Activated CD4-positive, alpha-beta T cell treated with anti-CD3 and anti-CD28 coated beads, Interleukin-2, amount 10 ng/mL, durations not matched to agents 7 days and 5 days (primary cell): ENCODE measurements at regions not wholly inside any gene's neighbourhood (a gene's known extent, or its start where the extent isn't known, plus 50 kb on each side); places are given as distances from the start of the nearest gene placed in this dataset.
"Not testable (repeated sequence)": the region's sequence is repeated elsewhere in the genome, so short reads cannot be mapped to it uniquely, and the experiment has no call there.

Experiments
- CTCF ChIA-PET: fragments of 350-600 bp; sonication (Branson Sonifier 250); formaldehyde crosslinking; loops from one replicate; lab custom pipeline; 2021; ENCODE audit warnings: antibody characterized with exemption; lab: Charles Lee
- POLR2A ChIA-PET: fragments of 350-600 bp; sonication (Branson Sonifier 250); formaldehyde crosslinking; loops from one replicate; lab custom pipeline; 2021; ENCODE audit warnings: antibody characterized with exemption; lab: Charles Lee
- DNase-seq: peaks from one replicate; pipeline ENCODE4 v3.0.0-alpha.2; 2020
- H3K27ac Mint-ChIP-seq: one replicate; pipeline ENCODE4 v1.8.0; 2021; ENCODE audit warnings: mild to moderate bottlenecking, moderate library complexity, mixed read lengths
- H3K27me3 Mint-ChIP-seq: one replicate; pipeline ENCODE4 v1.8.0; 2021; ENCODE audit warnings: mixed read lengths
- H3K36me3 Mint-ChIP-seq: one replicate; pipeline ENCODE4 v1.8.0; 2021; ENCODE audit warnings: low read depth, mixed read lengths
- H3K4me1 Mint-ChIP-seq: one replicate; pipeline ENCODE4 v1.8.0; 2021; ENCODE audit warnings: mixed read lengths
- H3K4me3 Mint-ChIP-seq: one replicate; pipeline ENCODE4 v1.8.0; 2021; ENCODE audit warnings: mild to moderate bottlenecking, moderate library complexity, mixed read lengths
- H3K9me3 Mint-ChIP-seq: one replicate; pipeline ENCODE4 v1.8.0; 2021; ENCODE audit warnings: mixed read lengths

DNA sequence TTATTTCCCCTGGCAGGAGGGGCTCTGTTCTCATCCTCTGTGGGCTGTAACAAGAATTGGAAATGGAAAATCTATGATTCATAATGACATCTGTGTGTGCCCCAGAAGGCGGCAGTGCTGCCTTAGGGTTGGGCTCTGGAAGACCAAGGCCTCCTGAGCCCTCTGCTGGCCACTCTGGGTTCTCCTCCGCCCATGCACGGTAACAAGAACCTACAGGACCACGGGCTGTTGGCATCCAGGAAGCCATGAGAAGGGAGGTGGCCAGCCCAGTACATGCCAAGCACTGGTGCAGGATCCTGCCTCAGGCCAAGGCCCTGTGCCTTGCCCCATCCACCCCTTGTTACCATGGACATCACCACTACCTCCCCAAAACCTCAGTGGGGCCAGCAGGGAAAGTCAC lies 454.2 kb downstream of the TP53TG3F start:
- DNase-seq, H3K4me1 Mint-ChIP-seq, CTCF ChIA-PET, H3K9me3 Mint-ChIP-seq, H3K36me3 Mint-ChIP-seq, POLR2A ChIA-PET, H3K27ac Mint-ChIP-seq, H3K27me3 Mint-ChIP-seq, H3K4me3 Mint-ChIP-seq: not testable (repeated sequence)

DNA sequence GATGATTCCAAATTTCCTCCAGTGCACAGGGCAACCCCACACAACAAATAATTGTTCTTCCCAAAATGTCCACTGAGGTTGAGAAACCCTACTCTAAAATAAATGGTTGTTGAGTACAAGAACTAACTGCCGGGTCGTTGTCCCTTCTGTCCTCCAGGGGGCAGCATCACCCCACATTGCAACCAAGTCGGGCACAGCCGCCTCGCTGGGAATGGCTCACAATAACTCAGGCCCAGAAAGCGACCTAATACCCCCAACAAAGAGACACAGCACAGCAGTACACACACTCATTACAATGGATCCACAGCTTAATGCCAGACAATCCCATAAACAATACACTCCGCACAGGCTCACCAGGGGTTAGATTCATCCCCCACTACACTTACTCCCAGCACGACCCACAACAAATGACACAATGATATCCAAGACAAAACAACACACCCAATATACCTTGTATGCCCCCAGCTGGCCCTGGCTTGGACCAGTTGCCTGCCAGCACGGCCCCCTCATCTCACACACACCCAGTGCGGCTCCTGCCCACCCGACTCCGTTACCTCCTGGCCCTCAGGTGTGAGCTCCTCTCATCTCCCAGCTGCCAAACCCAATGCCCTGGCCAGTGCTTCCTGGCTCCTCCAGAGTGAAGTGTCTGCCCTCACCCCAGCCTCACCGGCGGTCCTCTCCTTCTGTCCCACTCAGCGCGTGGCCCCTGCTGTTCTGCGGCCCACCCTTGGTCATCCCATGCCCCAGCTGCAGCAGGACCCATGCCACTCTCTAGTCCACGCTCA lies 461.5 kb downstream of the TP53TG3F start:
- DNase-seq, CTCF ChIA-PET, H3K36me3 Mint-ChIP-seq: not testable (repeated sequence)

DNA sequence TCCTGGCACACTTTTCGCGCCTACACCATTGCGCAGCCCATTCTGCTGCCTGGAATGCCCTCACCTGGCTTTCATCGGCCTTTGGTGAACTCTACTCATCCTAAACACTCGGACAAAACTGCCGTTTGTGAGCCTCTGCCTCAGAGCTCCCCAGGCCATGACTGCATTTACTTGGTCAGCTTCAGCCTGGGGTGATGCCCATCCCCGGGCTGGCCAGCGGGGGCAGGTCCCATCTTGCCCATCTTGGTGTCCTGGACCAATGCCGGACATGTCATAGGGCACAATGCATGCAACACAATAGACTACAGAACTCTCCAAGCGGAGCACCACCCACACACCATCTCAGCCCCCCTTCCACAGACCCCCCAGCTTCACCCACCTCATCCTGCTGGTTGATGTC lies 463.5 kb downstream of the TP53TG3F start:
- H3K27me3 Mint-ChIP-seq = not testable (repeated sequence)

More for the DNA sequence above, 461.5 kb downstream of the TP53TG3F start:
- H3K4me3 Mint-ChIP-seq, H3K27ac Mint-ChIP-seq, H3K4me1 Mint-ChIP-seq, H3K9me3 Mint-ChIP-seq, H3K27me3 Mint-ChIP-seq, POLR2A ChIA-PET: not testable (repeated sequence)

DNA sequence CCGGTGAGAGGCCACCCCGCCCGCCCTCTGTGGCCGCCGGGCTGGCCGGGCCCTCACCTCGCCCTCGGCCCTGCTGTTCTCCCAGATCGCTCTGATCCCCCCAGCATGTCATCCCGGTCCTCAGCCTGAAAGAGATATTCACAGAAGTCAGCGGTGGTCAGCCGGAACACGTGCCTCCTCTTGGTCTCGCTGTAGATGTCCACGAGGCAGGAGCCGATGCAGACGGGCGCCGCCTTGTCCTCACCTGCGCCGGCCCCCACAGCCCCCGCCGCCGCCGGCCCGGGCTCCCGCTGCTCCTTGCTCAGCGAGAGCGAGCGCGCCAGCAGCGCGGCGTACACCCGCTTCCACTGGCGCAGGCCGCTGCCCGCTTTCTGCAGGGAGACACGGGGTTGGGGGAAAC lies 468.6 kb downstream of the TP53TG3F start:
- H3K27me3 Mint-ChIP-seq, H3K4me1 Mint-ChIP-seq, DNase-seq, H3K36me3 Mint-ChIP-seq, H3K27ac Mint-ChIP-seq, CTCF ChIA-PET, H3K9me3 Mint-ChIP-seq, H3K4me3 Mint-ChIP-seq, POLR2A ChIA-PET: not testable (repeated sequence)

More for the DNA sequence above, 463.5 kb downstream of the TP53TG3F start:
- H3K4me3 Mint-ChIP-seq, H3K27ac Mint-ChIP-seq, DNase-seq, POLR2A ChIA-PET, H3K9me3 Mint-ChIP-seq, CTCF ChIA-PET, H3K36me3 Mint-ChIP-seq, H3K4me1 Mint-ChIP-seq: not testable (repeated sequence)

DNA sequence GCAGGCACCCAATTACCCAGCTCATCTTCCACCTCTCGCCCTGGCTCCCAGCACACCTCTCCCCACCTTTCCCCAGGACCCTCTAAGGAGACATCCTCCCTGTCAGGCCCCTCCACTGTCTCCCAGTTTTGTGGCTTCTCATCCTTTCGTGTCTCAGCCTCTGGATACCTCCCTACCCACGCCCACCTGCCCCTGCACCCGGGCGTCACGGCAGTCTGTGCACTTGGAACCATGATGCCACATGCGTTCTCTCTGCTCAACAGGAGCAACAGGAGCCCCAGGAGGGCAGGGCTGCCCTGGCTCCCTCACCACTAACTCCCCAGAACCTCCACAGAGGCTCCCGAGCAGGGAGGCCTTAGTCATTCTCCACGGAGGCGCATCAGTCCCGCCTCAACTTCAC lies 472.8 kb downstream of the TP53TG3F start:
- CTCF ChIA-PET, POLR2A ChIA-PET, H3K4me3 Mint-ChIP-seq, DNase-seq, H3K9me3 Mint-ChIP-seq, H3K4me1 Mint-ChIP-seq, H3K27me3 Mint-ChIP-seq, H3K36me3 Mint-ChIP-seq, H3K27ac Mint-ChIP-seq: not testable (repeated sequence)

DNA sequence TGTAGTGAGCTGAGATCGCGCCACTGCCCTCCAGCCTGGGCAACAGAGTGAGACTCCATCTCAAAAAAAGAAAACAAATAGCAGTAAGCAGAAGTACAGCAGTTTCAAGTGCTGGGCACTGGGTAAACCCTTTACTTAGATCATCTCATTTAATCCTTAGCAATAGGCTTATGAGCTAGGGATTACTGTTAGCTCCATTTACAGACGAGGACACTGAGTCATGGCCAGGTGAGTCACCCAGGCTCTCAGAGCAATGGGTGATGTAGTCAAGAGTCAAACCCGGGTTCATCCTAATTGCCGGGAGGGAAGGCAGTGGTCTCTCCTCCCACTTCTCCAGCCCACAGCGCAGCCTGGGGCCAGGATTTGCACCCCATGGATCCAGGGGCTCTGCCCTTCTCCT lies 473.6 kb downstream of the TP53TG3F start:
- H3K4me3 Mint-ChIP-seq, H3K27ac Mint-ChIP-seq, POLR2A ChIA-PET, H3K4me1 Mint-ChIP-seq, H3K36me3 Mint-ChIP-seq, H3K27me3 Mint-ChIP-seq, DNase-seq, H3K9me3 Mint-ChIP-seq, CTCF ChIA-PET: not testable (repeated sequence)

DNA sequence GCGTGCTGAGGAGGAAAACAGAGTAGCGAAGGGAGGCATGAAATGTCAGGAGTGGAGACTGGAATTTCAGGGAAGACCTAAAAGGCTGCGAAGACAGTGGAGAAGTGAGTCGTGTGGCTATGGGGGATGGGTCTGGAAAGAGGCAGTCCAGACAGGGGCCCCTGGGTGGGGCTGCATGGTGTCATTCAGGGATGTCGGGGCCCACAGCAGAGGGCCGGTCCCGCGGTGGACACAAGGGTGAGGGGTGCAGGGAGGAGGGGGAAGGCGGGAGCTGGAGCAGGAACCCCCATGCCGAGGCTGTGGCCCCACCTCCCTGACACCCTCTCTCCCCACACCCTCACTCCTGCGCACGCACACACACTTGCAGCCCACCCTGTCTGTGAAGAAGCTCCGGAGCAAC lies 476.4 kb downstream of the TP53TG3F start:
- H3K9me3 Mint-ChIP-seq, H3K4me3 Mint-ChIP-seq, CTCF ChIA-PET, H3K27me3 Mint-ChIP-seq, DNase-seq, POLR2A ChIA-PET, H3K27ac Mint-ChIP-seq, H3K4me1 Mint-ChIP-seq, H3K36me3 Mint-ChIP-seq: not testable (repeated sequence)

DNA sequence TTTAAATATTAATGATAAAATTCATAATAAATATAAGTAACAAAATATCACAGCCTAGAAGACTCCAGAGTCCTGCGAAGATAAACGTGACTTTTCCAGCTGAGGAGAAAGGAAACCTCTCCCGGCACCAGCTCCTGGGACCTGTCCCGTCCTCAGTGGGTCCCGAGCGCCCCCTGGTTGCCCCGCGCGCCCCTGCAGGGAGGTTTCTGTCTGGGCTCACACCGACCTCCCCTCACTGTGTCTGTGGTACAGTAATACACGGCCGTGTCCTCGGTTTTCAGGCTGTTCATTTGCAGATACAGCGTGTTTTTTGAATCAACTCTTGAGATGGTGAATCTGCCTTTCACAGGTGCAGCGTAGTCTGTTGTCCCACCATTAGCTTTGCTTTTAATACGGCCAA lies 478.7 kb downstream of the TP53TG3F start:
- H3K4me1 Mint-ChIP-seq, H3K27ac Mint-ChIP-seq, H3K4me3 Mint-ChIP-seq, H3K9me3 Mint-ChIP-seq, POLR2A ChIA-PET, CTCF ChIA-PET, H3K36me3 Mint-ChIP-seq, DNase-seq, H3K27me3 Mint-ChIP-seq: not testable (repeated sequence)

DNA sequence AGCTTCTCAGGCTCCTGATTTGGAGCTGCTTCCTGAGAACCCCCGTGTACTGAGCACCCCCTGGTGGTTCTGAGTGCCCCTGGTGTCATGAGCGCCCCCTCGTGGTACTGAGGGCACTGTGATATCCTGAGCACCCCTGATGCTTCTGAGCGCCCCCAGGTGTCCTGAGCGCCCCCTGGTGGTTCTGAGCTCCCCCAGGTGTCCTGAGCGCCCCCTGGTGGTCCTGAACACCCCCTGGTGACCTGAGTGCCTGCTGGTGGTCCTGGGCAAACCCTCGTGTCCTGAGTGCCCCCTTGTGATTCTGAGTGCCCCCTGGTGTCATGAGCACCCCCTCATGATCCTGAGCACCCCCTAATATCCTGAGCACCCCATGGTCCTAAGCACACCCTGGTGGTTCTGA lies 502.1 kb downstream of the TP53TG3F start:
- not testable (repeated sequence) for H3K4me3 Mint-ChIP-seq

DNA sequence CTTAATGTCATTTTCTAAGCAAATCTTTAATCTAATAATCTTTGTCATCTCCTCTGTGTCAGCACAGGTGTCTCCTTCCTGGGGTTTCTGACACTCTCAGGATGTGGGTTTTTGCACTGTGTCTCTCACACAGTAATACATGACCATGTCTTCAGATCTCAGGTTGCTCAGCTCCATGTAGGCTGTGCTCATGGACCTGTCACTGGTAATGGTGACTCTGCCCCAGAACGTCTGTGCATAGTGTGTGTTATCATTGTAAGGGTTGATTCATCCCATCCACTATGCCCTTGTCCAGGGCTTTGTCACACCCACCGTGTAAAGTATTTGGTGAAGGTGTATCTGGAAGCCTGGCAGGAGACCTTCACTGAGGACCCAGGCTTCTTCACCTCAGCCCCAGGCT lies 506.1 kb downstream of the TP53TG3F start:
- DNase-seq, H3K9me3 Mint-ChIP-seq, H3K4me3 Mint-ChIP-seq, H3K36me3 Mint-ChIP-seq, POLR2A ChIA-PET, H3K4me1 Mint-ChIP-seq, H3K27ac Mint-ChIP-seq, CTCF ChIA-PET, H3K27me3 Mint-ChIP-seq: not testable (repeated sequence)

More for the DNA sequence above, 502.1 kb downstream of the TP53TG3F start:
- H3K36me3 Mint-ChIP-seq, H3K4me1 Mint-ChIP-seq, POLR2A ChIA-PET, H3K27ac Mint-ChIP-seq, H3K27me3 Mint-ChIP-seq, CTCF ChIA-PET, H3K9me3 Mint-ChIP-seq, DNase-seq: not testable (repeated sequence)

DNA sequence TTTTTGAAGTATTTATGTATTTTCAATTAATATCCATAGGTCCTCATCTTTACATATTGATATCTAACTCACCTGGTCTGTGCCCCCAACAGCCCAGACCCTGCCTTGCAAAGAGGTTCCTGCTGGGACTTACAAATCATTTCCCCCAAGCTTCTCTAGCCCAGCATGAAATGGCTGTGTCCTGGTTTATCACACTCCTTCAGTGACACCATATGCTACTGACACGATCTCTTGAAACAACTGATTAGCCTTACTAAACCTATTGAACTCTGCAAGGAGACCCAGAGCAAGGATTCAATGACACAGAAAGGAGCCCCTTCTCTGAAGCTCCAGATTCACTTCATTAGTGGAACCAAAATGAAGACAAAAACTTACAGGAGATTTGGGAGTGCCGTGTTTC lies 507.4 kb downstream of the TP53TG3F start:
- H3K27ac Mint-ChIP-seq, POLR2A ChIA-PET, H3K36me3 Mint-ChIP-seq, H3K9me3 Mint-ChIP-seq, DNase-seq, CTCF ChIA-PET, H3K4me3 Mint-ChIP-seq, H3K4me1 Mint-ChIP-seq, H3K27me3 Mint-ChIP-seq: not testable (repeated sequence)

DNA sequence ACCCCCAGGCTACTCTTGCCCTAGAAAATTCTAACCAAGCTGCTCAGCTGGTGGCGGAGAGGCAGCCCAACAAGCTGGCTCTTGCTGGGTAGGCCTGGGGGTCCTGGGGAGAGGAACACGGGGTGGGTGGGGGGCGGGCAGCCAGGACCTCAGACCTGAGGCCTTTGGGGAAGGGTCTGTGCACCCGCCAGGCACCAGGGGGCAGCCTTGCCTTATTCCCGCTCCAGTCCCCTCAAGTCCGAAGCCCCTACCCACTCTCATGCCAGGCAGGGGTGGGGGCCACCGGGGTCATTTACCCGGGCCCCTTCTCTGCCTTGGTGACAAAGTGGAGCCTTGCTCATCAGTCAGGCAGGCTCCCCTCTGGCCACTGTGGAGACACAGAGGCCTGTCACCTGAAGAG lies 515.1 kb downstream of the TP53TG3F start:
- H3K4me3 Mint-ChIP-seq, H3K9me3 Mint-ChIP-seq, CTCF ChIA-PET, H3K4me1 Mint-ChIP-seq, POLR2A ChIA-PET, DNase-seq, H3K27ac Mint-ChIP-seq, H3K36me3 Mint-ChIP-seq, H3K27me3 Mint-ChIP-seq: not testable (repeated sequence)

DNA sequence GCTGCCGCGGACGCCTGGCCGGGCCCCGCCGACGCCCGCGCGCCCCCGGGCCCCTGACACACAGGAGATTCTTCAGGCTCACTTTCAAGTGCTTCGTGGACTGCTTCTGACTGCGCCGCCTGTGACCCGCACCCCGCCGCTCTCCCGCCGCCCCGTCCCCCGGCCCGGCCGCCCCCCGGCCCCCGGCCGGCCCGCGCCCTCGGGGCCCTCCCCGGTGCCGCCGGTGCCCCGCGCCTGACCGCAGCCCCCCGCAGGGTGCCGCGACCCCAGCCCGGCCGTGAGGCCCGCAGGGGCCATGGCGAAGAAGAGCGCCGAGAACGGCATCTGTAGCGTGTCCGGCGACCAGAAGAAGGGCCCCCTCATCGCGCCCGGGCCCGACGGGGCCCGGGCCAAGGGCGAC lies 516.3 kb downstream of the TP53TG3F start:
- POLR2A ChIA-PET, H3K4me1 Mint-ChIP-seq, H3K27ac Mint-ChIP-seq, H3K27me3 Mint-ChIP-seq, CTCF ChIA-PET, DNase-seq, H3K36me3 Mint-ChIP-seq, H3K4me3 Mint-ChIP-seq, H3K9me3 Mint-ChIP-seq: not testable (repeated sequence)

DNA sequence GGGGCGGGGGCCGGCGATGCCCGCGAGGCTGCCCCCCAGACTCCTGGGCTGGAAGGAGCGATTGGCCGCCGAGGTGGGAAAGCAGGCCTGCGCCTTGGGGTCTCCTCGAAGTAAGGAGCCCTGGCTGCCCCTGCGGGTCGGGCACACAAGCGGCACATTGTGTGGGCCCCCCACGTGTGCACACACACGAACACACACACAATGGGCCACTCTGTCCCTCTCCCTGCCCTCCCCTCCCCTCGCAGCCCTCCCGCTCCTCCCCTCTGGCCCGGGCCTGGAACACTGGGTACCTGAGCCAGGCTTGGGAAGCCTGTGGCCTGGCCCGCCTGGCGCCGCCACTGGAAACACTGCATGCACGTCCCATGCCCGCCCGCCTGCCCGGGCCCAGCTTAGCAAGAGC lies 517.1 kb downstream of the TP53TG3F start:
- POLR2A ChIA-PET, CTCF ChIA-PET, H3K4me3 Mint-ChIP-seq, H3K9me3 Mint-ChIP-seq, DNase-seq, H3K4me1 Mint-ChIP-seq, H3K36me3 Mint-ChIP-seq, H3K27ac Mint-ChIP-seq, H3K27me3 Mint-ChIP-seq: not testable (repeated sequence)
